ENCODE measurements at regions not wholly inside any gene's neighbourhood (a gene's known extent, or its start where the extent isn't known, plus 50 kb on each side); places are given as distances from the start of the nearest gene placed in this dataset.

GRCh38 chr2:21821672-21822227 is 698.0 kb downstream of the TDRD15 start:
- WGBS (ENCODE audit: insufficient coverage), result 71% methylated on average over 1 of the region's 6 CpGs
- no peak for TF ChIP-seq CTCF (IDR thresholded peaks at IDR 0.05)
- DNase-seq (no peak), ATAC-seq (no peak)
- Histone ChIP-seq H3K27me3 (ENCODE audit: control insufficient read depth, insufficient read depth, low read length) (no peaks in the 10 kb centered on the region), H3K27ac (ENCODE audit: low read length) (no peak overlapping the region), H3K9me3 (ENCODE audit: control insufficient read depth, insufficient read depth, low read length) (no peaks in the 10 kb centered on the region), H3K36me3 (ENCODE audit: control insufficient read depth, insufficient read depth, low read length) (no peaks in the 10 kb centered on the region), H3K4me1 (ENCODE audit: control insufficient read depth, insufficient read depth, low read length) (no peaks in the 10 kb centered on the region), H3K4me3 (ENCODE audit: low read length) (no peak overlapping the region)
- Mint-ChIP-seq H3K27me3 (ENCODE audit: low read depth in 2 of 2) (no peaks in the 10 kb centered on the region), H3K4me3 (no peak overlapping the region), H3K27ac (no peak overlapping the region), H3K9me3 (peaks cover 15 to 17% of the 10 kb centered on the region in 2 donors), H3K4me1 (no peaks in the 10 kb centered on the region), H3K36me3 (no peaks in the 10 kb centered on the region)
- intact Hi-C loops (cut with micrococcal nuclease), result no loop called here

GRCh38 chr2:21822505-21822904 is 698.7 kb downstream of the TDRD15 start:
- Mint-ChIP-seq H3K4me1 (no peaks in the 10 kb centered on the region), H3K9me3 (peaks cover 15% of the 10 kb centered on the region in 2 donors), H3K4me3 (no peak overlapping the region), H3K27me3 (ENCODE audit: low read depth in 2 of 2) (no peaks in the 10 kb centered on the region), H3K36me3 (no peaks in the 10 kb centered on the region), H3K27ac (no peak overlapping the region)
- H3K36me3 ChIP-seq (ENCODE audit: control insufficient read depth, insufficient read depth, low read length), result no peaks in the 10 kb centered on the region
- H3K9me3 ChIP-seq (ENCODE audit: control insufficient read depth, insufficient read depth, low read length), result no peaks in the 10 kb centered on the region
- intact Hi-C loops (cut with micrococcal nuclease), result no loop called here
- TF ChIP-seq CTCF (IDR thresholded peaks at IDR 0.05), result no peak
- H3K4me3 ChIP-seq (ENCODE audit: low read length), result no peak overlapping the region
- H3K4me1 ChIP-seq (ENCODE audit: control insufficient read depth, insufficient read depth, low read length), result no peaks in the 10 kb centered on the region
- ATAC-seq, result no peak
- H3K27me3 ChIP-seq (ENCODE audit: control insufficient read depth, insufficient read depth, low read length), result no peaks in the 10 kb centered on the region
- 43% methylated on average over 2 of the region's 2 CpGs for WGBS (ENCODE audit: insufficient coverage)
- H3K27ac ChIP-seq (ENCODE audit: low read length), result no peak overlapping the region
- no peak for DNase-seq

- H3K27ac ChIP-seq (ENCODE audit: low read length), result no peak overlapping the region
- no peak overlapping the region for H3K27ac Mint-ChIP-seq
- H3K9me3 Mint-ChIP-seq, result peaks cover 13 to 21% of the 10 kb centered on the region in 2 donors
- ATAC-seq, result no peak
- H3K4me1 ChIP-seq (ENCODE audit: control insufficient read depth, insufficient read depth, low read length), result no peaks in the 10 kb centered on the region
- no peaks in the 10 kb centered on the region for H3K27me3 Mint-ChIP-seq (ENCODE audit: low read depth in 2 of 2)
- no peaks in the 10 kb centered on the region for H3K36me3 ChIP-seq (ENCODE audit: control insufficient read depth, insufficient read depth, low read length)
- H3K4me3 Mint-ChIP-seq, result no peak overlapping the region
- TF ChIP-seq CTCF (IDR thresholded peaks at IDR 0.05), result no peak
- H3K36me3 Mint-ChIP-seq, result no peaks in the 10 kb centered on the region
- H3K4me3 ChIP-seq (ENCODE audit: low read length), result no peak overlapping the region
- WGBS (ENCODE audit: insufficient coverage), result 94% methylated on average over 2 of the region's 2 CpGs
- H3K9me3 ChIP-seq (ENCODE audit: control insufficient read depth, insufficient read depth, low read length), result no peaks in the 10 kb centered on the region
- intact Hi-C loops (cut with micrococcal nuclease), result no loop called here
- H3K4me1 Mint-ChIP-seq, result no peaks in the 10 kb centered on the region
- no peak for DNase-seq
- no peaks in the 10 kb centered on the region for H3K27me3 ChIP-seq (ENCODE audit: control insufficient read depth, insufficient read depth, low read length)
These were observed 710.0 kb downstream of the TDRD15 start for GRCh38 chr2:21833767-21834166.

- Mint-ChIP-seq H3K4me1 (no peaks in the 10 kb centered on the region), H3K9me3 (peaks cover 13 to 19% of the 10 kb centered on the region in 2 donors), H3K27me3 (ENCODE audit: low read depth in 2 of 2) (no peaks in the 10 kb centered on the region), H3K27ac (no peak overlapping the region), H3K4me3 (no peak overlapping the region), H3K36me3 (no peaks in the 10 kb centered on the region)
- ATAC-seq (no peak), DNase-seq (no peak)
- TF ChIP-seq CTCF (IDR thresholded peaks at IDR 0.05), result no peak
- Histone ChIP-seq H3K4me1 (ENCODE audit: control insufficient read depth, insufficient read depth, low read length) (no peaks in the 10 kb centered on the region), H3K36me3 (ENCODE audit: control insufficient read depth, insufficient read depth, low read length) (no peaks in the 10 kb centered on the region), H3K27me3 (ENCODE audit: control insufficient read depth, insufficient read depth, low read length) (no peaks in the 10 kb centered on the region), H3K4me3 (ENCODE audit: low read length) (no peak overlapping the region), H3K27ac (ENCODE audit: low read length) (no peak overlapping the region), H3K9me3 (ENCODE audit: control insufficient read depth, insufficient read depth, low read length) (no peaks in the 10 kb centered on the region)
- intact Hi-C loops (cut with micrococcal nuclease), result no loop called here
- WGBS (ENCODE audit: insufficient coverage), result 98% methylated on average over 3 of the region's 3 CpGs
These were observed 712.5 kb downstream of the TDRD15 start for GRCh38 chr2:21836261-21836660.
